ENCODE measurements at regions not wholly inside any gene's neighbourhood (a gene's known extent, or its start where the extent isn't known, plus 50 kb on each side); places are given as distances from the start of the nearest gene placed in this dataset.

DNA sequence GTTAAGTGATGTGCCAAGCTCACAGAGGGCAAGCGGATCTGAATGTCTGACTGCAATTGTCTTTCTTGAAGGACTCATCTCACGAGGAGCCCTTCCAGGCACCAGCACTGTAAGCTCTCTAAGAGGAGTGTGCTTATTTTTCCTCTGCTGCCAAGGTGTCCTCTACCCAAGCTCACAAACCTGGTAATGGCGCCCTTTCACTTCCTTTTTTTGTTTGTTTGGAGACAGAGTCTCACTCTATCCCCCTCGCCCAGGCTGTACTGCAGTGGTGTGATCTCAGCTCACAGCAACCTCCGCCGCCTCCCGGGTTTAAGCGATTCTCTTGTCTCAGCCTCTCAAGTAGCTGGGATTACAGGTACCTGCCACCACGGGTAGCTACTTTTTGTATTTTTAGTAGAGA is 233.8 kb downstream of the MAP2K4 start:
- TF ChIP-seq, protein P1, sequence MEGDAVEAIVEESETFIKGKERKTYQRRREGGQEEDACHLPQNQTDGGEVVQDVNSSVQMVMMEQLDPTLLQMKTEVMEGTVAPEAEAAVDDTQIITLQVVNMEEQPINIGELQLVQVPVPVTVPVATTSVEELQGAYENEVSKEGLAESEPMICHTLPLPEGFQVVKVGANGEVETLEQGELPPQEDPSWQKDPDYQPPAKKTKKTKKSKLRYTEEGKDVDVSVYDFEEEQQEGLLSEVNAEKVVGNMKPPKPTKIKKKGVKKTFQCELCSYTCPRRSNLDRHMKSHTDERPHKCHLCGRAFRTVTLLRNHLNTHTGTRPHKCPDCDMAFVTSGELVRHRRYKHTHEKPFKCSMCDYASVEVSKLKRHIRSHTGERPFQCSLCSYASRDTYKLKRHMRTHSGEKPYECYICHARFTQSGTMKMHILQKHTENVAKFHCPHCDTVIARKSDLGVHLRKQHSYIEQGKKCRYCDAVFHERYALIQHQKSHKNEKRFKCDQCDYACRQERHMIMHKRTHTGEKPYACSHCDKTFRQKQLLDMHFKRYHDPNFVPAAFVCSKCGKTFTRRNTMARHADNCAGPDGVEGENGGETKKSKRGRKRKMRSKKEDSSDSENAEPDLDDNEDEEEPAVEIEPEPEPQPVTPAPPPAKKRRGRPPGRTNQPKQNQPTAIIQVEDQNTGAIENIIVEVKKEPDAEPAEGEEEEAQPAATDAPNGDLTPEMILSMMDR (IDR thresholded peaks at IDR 0.05), result no peak
- no peak for TF ChIP-seq POLR2AphosphoS5 (IDR thresholded peaks at IDR 0.05)

All from suprapubic skin (tissue), 3 donors.